Neural cell (in vitro differentiated cells): ENCODE measurements at regions not wholly inside any gene's neighbourhood (a gene's known extent, or its start where the extent isn't known, plus 50 kb on each side); places are given as distances from the start of the nearest gene placed in this dataset.

Source experiments
- H2AFZ ChIP-seq: fragments of 200-600, 300-800 bp; sonication (generic), shearing (Covaris generic); 2 replicates; pipeline ENCODE4 v1.6.0; 2014; ENCODE audit warnings: low read depth, mild to moderate bottlenecking, antibody characterized with exemption, low read length, moderate library complexity
- H3F3A ChIP-seq: fragments of 200-600 bp; shearing (Covaris generic); 2 replicates; pipeline ENCODE4 v1.6.1; 2016; ENCODE audit warnings: mild to moderate bottlenecking, moderate library complexity, mixed read lengths, antibody characterized with exemption, low read length; ENCODE audit not compliant: insufficient read depth, poor library complexity, severe bottlenecking
- H3K27ac ChIP-seq: fragments of 200-600, 300-800 bp; sonication (generic), shearing (Covaris generic); 2 replicates; pipeline ENCODE4 v1.5.1; 2014; ENCODE audit warnings: mild to moderate bottlenecking, low read length, moderate library complexity
- H3K27me3 ChIP-seq: fragments of 300-800, 200-600 bp; sonication (generic), shearing (Covaris generic); 2 replicates; pipeline ENCODE4 v1.6.0; 2014; ENCODE audit warnings: mild to moderate bottlenecking, low read depth, low read length, moderate library complexity; ENCODE audit not compliant: insufficient read depth
- H3K36me3 ChIP-seq: fragments of 300-800, 200-600 bp; sonication (generic), shearing (Covaris generic); 2 replicates; pipeline ENCODE4 v1.5.1; 2014; ENCODE audit warnings: mild to moderate bottlenecking, antibody characterized with exemption, low read length, moderate library complexity; ENCODE audit not compliant: insufficient read depth
- H3K4me2 ChIP-seq: fragments of 300-800, 200-600 bp; sonication (generic), shearing (Covaris generic); 2 replicates; pipeline ENCODE4 v1.6.0; 2014; ENCODE audit warnings: mild to moderate bottlenecking, low read length
- H3K4me3 ChIP-seq: fragments of 300-800, 200-600 bp; sonication (generic), shearing (Covaris generic); 2 replicates; pipeline ENCODE4 v1.5.1; 2014; ENCODE audit warnings: mild to moderate bottlenecking, low read length, moderate library complexity
- H3K79me2 ChIP-seq: fragments of 200-600 bp; shearing (Covaris generic); replicated peaks from 2 replicates; pipeline ENCODE4 v1.6.0; 2014; ENCODE audit warnings: mild to moderate bottlenecking, low read length, moderate library complexity; ENCODE audit not compliant: insufficient read depth
- H3K9ac ChIP-seq: fragments of 300-800, 200-600 bp; sonication (generic), shearing (Covaris generic); 2 replicates; pipeline ENCODE4 v1.6.1; 2016; ENCODE audit warnings: mild to moderate bottlenecking, low read length, mixed read lengths
- H3K9me2 ChIP-seq: fragments of 200-600 bp; shearing (Covaris generic); 2 replicates; pipeline ENCODE4 v1.6.1; 2016; ENCODE audit warnings: mild to moderate bottlenecking, low read length, mixed read lengths; ENCODE audit not compliant: insufficient read depth
- H3K9me3 ChIP-seq: fragments of 200-600, 300-800 bp; sonication (generic), shearing (Covaris generic); 2 replicates; pipeline ENCODE4 v1.6.1; 2016; ENCODE audit warnings: mild to moderate bottlenecking, mixed run types, low read length, moderate library complexity, mixed read lengths
- H4K20me1 ChIP-seq: fragments of 200-600 bp; shearing (Covaris generic); 2 replicates; pipeline ENCODE4 v1.6.1; 2016; ENCODE audit warnings: mild to moderate bottlenecking, mixed run types; ENCODE audit not compliant: insufficient read depth
- CTCF ChIP-seq: fragments of 450-650 bp; IDR thresholded peaks from 2 replicates; pipeline ENCODE4 v1.5.1; 2014; ENCODE audit warnings: antibody characterized with exemption, mild to moderate bottlenecking, moderate library complexity; ENCODE audit not compliant: poor library complexity, severe bottlenecking
- EP300 ChIP-seq: fragments of 450-650 bp; conservative IDR thresholded peaks from 2 replicates; pipeline ENCODE4 v1.6.1; 2014; ENCODE audit warnings: antibody characterized with exemption, mild to moderate bottlenecking, moderate library complexity; ENCODE audit not compliant: poor library complexity, severe bottlenecking
- EZH2 ChIP-seq: fragments of 200-600, 300-800 bp; shearing (Covaris generic), sonication (generic); IDR thresholded peaks from 2 replicates; pipeline ENCODE4 v1.6.1; 2014; ENCODE audit warnings: antibody characterized with exemption, low read length, borderline replicate concordance, mild to moderate bottlenecking; ENCODE audit not compliant: insufficient read depth, poor library complexity, severe bottlenecking
- MXI1 ChIP-seq: fragments of 450-650 bp; conservative IDR thresholded peaks from 2 replicates; pipeline ENCODE4 v1.6.1; 2014; ENCODE audit warnings: antibody characterized with exemption, mild to moderate bottlenecking; ENCODE audit not compliant: poor library complexity, severe bottlenecking
- POLR2AphosphoS5 ChIP-seq: IDR thresholded peaks from 2 replicates; pipeline ENCODE4 v1.6.1; 2012
- RAD21 ChIP-seq: fragments of 450-650 bp; conservative IDR thresholded peaks from 2 replicates; pipeline ENCODE4 v1.6.1; 2014; ENCODE audit warnings: antibody characterized with exemption, mild to moderate bottlenecking, moderate library complexity
- REST ChIP-seq: IDR thresholded peaks from 2 replicates; pipeline ENCODE4 v1.6.1; 2012; ENCODE audit warnings: borderline replicate concordance
- SMC3 ChIP-seq: fragments of 450-650 bp; conservative IDR thresholded peaks from 2 replicates; pipeline ENCODE4 v1.6.1; 2014; ENCODE audit warnings: antibody characterized with exemption, mild to moderate bottlenecking, moderate library complexity; ENCODE audit not compliant: poor library complexity
- TAF1 ChIP-seq: IDR thresholded peaks from 2 replicates; pipeline ENCODE4 v1.6.1; 2012; ENCODE audit warnings: low read depth

DNA sequence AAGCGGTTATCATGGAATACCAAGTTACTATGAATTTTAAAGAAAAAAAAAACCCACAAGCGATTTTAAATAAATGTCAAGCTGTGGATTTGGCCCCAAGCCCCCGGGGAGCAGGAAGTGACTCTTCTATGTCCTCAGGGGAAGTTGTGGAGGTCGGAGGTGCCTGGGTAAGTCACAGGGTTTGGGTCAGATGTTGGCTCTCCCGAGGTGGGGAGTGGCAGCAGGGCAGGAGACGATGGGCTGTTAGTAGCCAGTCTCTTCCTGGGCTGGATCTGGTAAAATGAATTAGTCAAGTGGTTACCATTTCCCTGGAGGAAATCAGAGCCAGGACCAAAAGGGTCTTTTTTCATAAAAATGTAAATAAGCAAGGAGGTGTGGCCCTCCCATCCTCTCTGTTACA, 316.7 kb downstream of the TLE3 start:
- H3K9me2 ChIP-seq = no peaks in the 10 kb centered on the region
- H3K27ac ChIP-seq = no peak overlapping the region
- no peak overlapping the region for H2AFZ ChIP-seq
- H3F3A ChIP-seq = no peaks in the 10 kb centered on the region
- no peak overlapping the region for H3K9ac ChIP-seq
- no peaks in the 10 kb centered on the region for H3K79me2 ChIP-seq
- no peaks in the 10 kb centered on the region for H3K27me3 ChIP-seq
- TF ChIP-seq TAF1 (no peak), MXI1 (no peak), RAD21 (no peak), EP300 (no peak), POLR2AphosphoS5 (no peak), EZH2 (no peak), REST (no peak), CTCF (no peak), SMC3 (no peak)
- no peaks in the 10 kb centered on the region for H4K20me1 ChIP-seq
- no peaks in the 10 kb centered on the region for H3K9me3 ChIP-seq
- H3K4me2 ChIP-seq = no peak overlapping the region
- no peak overlapping the region for H3K4me3 ChIP-seq
- H3K36me3 ChIP-seq = no peaks in the 10 kb centered on the region

GRCh38 chr15:69781411-69782125, 316.1 kb downstream of the TLE3 start:
- Histone ChIP-seq H3F3A (no peaks in the 10 kb centered on the region), H3K36me3 (no peaks in the 10 kb centered on the region), H2AFZ (no peak overlapping the region), H3K9ac (no peak overlapping the region), H3K9me2 (no peaks in the 10 kb centered on the region), H3K4me3 (no peak overlapping the region), H3K79me2 (no peaks in the 10 kb centered on the region), H3K4me2 (no peak overlapping the region), H4K20me1 (no peaks in the 10 kb centered on the region), H3K27me3 (no peaks in the 10 kb centered on the region), H3K27ac (no peak overlapping the region), H3K9me3 (no peaks in the 10 kb centered on the region)
- TF ChIP-seq EP300 (no peak), REST (no peak)
